H1 (cell line): ENCODE measurements at regions not wholly inside any gene's neighbourhood (a gene's known extent, or its start where the extent isn't known, plus 50 kb on each side); places are given as distances from the start of the nearest gene placed in this dataset.

ENCODE experiments used
- CTCF ChIA-PET: fragments of 300-600 bp; sonication (Branson Sonifier 250); formaldehyde crosslinking; loops from one replicate; lab custom pipeline; 2021; ENCODE audit not compliant: partially characterized antibody; lab: Charles Lee
- POLR2A ChIA-PET: fragments of 300-600 bp; sonication (Branson Sonifier 250); formaldehyde crosslinking; loops from one replicate; lab custom pipeline; 2021; ENCODE audit warnings: inconsistent platforms; ENCODE audit not compliant: partially characterized antibody; lab: Charles Lee
- DNase-seq, 2 experiments: peaks; one replicate each; pipeline versions ENCODE4 v3.0.0 to v3.0.0-alpha.2; 2010 to 2022; ENCODE audit warnings: low spot score in 2 of 2, low read depth in 1 of 2, mixed read lengths in 1 of 2
- FAIRE-seq: peaks from 2 replicates; lab custom pipeline; 2011; peaks lifted over from hg19 to GRCh38; lab: Jason Lieb, UNC
- H2AFZ ChIP-seq: 2 replicates; pipeline ENCODE4 v1.8.1; 2012; ENCODE audit warnings: low read length, inconsistent platforms
- H2AK5ac ChIP-seq: 2 replicates; pipeline ENCODE4 v1.6.1; 2013; ENCODE audit warnings: low read depth, low read length
- H2BK120ac ChIP-seq: replicated peaks from 2 replicates; pipeline ENCODE3; 2013; ENCODE audit warnings: low read depth, low read length, inconsistent platforms
- H2BK12ac ChIP-seq: 2 replicates; pipeline ENCODE4 v1.6.1; 2013; ENCODE audit warnings: low read depth, low read length
- H2BK15ac ChIP-seq: 2 replicates; pipeline ENCODE4 v1.6.1; 2013; ENCODE audit warnings: low read length
- H2BK20ac ChIP-seq: 2 replicates; pipeline ENCODE4 v1.6.1; 2013; ENCODE audit warnings: low read length
- H2BK5ac ChIP-seq: 2 replicates; pipeline ENCODE4 v1.6.1; 2013; ENCODE audit warnings: low read depth, low read length
- H3K14ac ChIP-seq: 2 replicates; pipeline ENCODE4 v1.6.1; 2013; ENCODE audit warnings: inconsistent platforms; ENCODE audit not compliant: insufficient read length
- H3K18ac ChIP-seq: 2 replicates; pipeline ENCODE4 v1.6.1; 2013; ENCODE audit warnings: low read length; ENCODE audit errors: extremely low read depth
- H3K23ac ChIP-seq: 2 replicates; pipeline ENCODE4 v1.6.1; 2013; ENCODE audit warnings: inconsistent platforms; ENCODE audit not compliant: insufficient read length
- H3K23me2 ChIP-seq: 2 replicates; pipeline ENCODE4 v1.6.1; 2013; ENCODE audit warnings: low read depth, low read length
- H3K27ac ChIP-seq: 2 replicates; pipeline ENCODE4 v1.6.1; 2011; ENCODE audit warnings: low read depth, low read length, inconsistent platforms
- H3K27me3 ChIP-seq, 4 experiments: replicated peaks in 1 of 4; 1 replicate in 1 of 4; 2 replicates in 3 of 4; pipeline versions ENCODE4 v1.6.1 to v1.8.1; 2011 to 2013; ENCODE audit warnings: low read length in 3 of 4, mild to moderate bottlenecking in 3 of 4, inconsistent platforms in 2 of 4, mixed read lengths in 2 of 4, moderate library complexity in 1 of 4; ENCODE audit not compliant: control insufficient read depth in 3 of 4, insufficient read depth in 3 of 4; ENCODE audit errors: extremely low read depth in 1 of 4
- H3K36me3 ChIP-seq, 4 experiments: 2 replicates each; pipeline versions ENCODE4 v1.6.1 to v1.8.1; 2011 to 2013; ENCODE audit warnings: mild to moderate bottlenecking in 4 of 4, low read length in 3 of 4, moderate library complexity in 2 of 4, control low read depth in 1 of 4, inconsistent platforms in 1 of 4; ENCODE audit not compliant: insufficient read depth in 4 of 4, control insufficient read depth in 2 of 4
- H3K4ac ChIP-seq: replicated peaks from 2 replicates; pipeline ENCODE3; 2013; ENCODE audit warnings: low read length, low read depth, mixed read lengths, inconsistent platforms; ENCODE audit not compliant: insufficient read length
- H3K4me1 ChIP-seq, 4 experiments: replicated peaks in 1 of 4; 1 replicate in 1 of 4; 2 replicates in 3 of 4; pipeline versions ENCODE4 v1.6.1 to v1.8.1; 2011 to 2013; ENCODE audit warnings: low read length in 3 of 4, inconsistent platforms in 2 of 4, mixed read lengths in 1 of 4; ENCODE audit not compliant: insufficient read depth in 4 of 4, control insufficient read depth in 3 of 4
- H3K4me2 ChIP-seq, 2 experiments: 2 replicates each; pipeline versions ENCODE4 v1.6.1 to v1.8.1; 2011 to 2013; ENCODE audit warnings: low read depth in 2 of 2, low read length in 2 of 2, control low read depth in 1 of 2, inconsistent platforms in 1 of 2, mild to moderate bottlenecking in 1 of 2; ENCODE audit not compliant: insufficient read depth in 1 of 2
- H3K4me3 ChIP-seq, 4 experiments: fragments of 200-600, 300-600 bp in 1 of 4; sonication (generic), shearing (Covaris generic), sonication (Bioruptor Twin) in 1 of 4; 2 replicates each; pipeline versions ENCODE4 v1.5.1 to v1.8.1; 2011 to 2016; ENCODE audit warnings: low read length in 4 of 4, low read depth in 3 of 4, control low read depth in 2 of 4, inconsistent platforms in 2 of 4, mild to moderate bottlenecking in 2 of 4, mixed read lengths in 1 of 4, moderate library complexity in 1 of 4; ENCODE audit not compliant: insufficient read depth in 2 of 4; ENCODE audit errors: extremely low read depth in 1 of 4
- H3K56ac ChIP-seq: replicated peaks from 2 replicates; pipeline ENCODE3; 2013; ENCODE audit warnings: low read depth, mild to moderate bottlenecking, mixed read lengths, low read length, inconsistent platforms; ENCODE audit not compliant: insufficient read length
- H3K79me1 ChIP-seq: 2 replicates; pipeline ENCODE4 v1.6.1; 2013; ENCODE audit warnings: low read depth, low read length, control low read depth
- H3K79me2 ChIP-seq, 2 experiments: 2 replicates each; pipeline versions ENCODE4 v1.6.1 to v1.8.1; 2012 to 2013; ENCODE audit warnings: low read length in 2 of 2, mild to moderate bottlenecking in 2 of 2, inconsistent platforms in 1 of 2; ENCODE audit not compliant: insufficient read depth in 2 of 2, control insufficient read depth in 1 of 2
- H3K9ac ChIP-seq, 4 experiments: replicated peaks in 1 of 4; 1 replicate in 1 of 4; 2 replicates in 3 of 4; pipeline versions ENCODE4 v1.6.1 to v1.8.1; 2011 to 2013; ENCODE audit warnings: low read depth in 3 of 4, low read length in 3 of 4, control low read depth in 2 of 4, mild to moderate bottlenecking in 2 of 4, moderate library complexity in 2 of 4, inconsistent platforms in 1 of 4; ENCODE audit errors: extremely low read depth in 1 of 4
- H3K9me3 ChIP-seq, 2 experiments: 2 replicates each; pipeline versions ENCODE4 v1.6.1 to v1.8.1; 2012 to 2013; ENCODE audit warnings: mild to moderate bottlenecking in 2 of 2, moderate library complexity in 2 of 2, control low read depth in 1 of 2, inconsistent platforms in 1 of 2, low read depth in 1 of 2, low read length in 1 of 2, mixed read lengths in 1 of 2; ENCODE audit not compliant: insufficient read depth in 2 of 2
- H4K20me1 ChIP-seq, 2 experiments: replicated peaks in 1 of 2; 2 replicates each; pipeline versions ENCODE3 to v1.8.1; 2011 to 2013; ENCODE audit warnings: inconsistent platforms in 2 of 2, low read length in 2 of 2, mild to moderate bottlenecking in 1 of 2; ENCODE audit not compliant: insufficient read depth in 2 of 2, control insufficient read depth in 1 of 2
- H4K5ac ChIP-seq: 2 replicates; pipeline ENCODE4 v1.6.1; 2013; ENCODE audit warnings: low read length, low read depth, mixed read lengths, inconsistent platforms; ENCODE audit not compliant: insufficient read length
- H4K8ac ChIP-seq: 2 replicates; pipeline ENCODE4 v1.8.0; 2013; ENCODE audit warnings: mild to moderate bottlenecking, moderate library complexity, low read length, inconsistent platforms; ENCODE audit not compliant: insufficient read depth; ENCODE audit errors: extremely low read depth
- H4K91ac ChIP-seq: replicated peaks from 2 replicates; pipeline ENCODE3; 2013; ENCODE audit warnings: low read length, mixed read lengths, inconsistent platforms; ENCODE audit not compliant: insufficient read length
- ASH2L ChIP-seq: fragments of 200-600, 300-600 bp; sonication (generic); IDR thresholded peaks from one replicate; pipeline ENCODE4 v1.7.1; 2017; ENCODE audit warnings: low read length
- BCL11A ChIP-seq, 2 experiments: IDR thresholded peaks; one replicate each; pipeline ENCODE4 v1.6.1; 2011; ENCODE audit warnings: low read depth in 2 of 2, low read length in 2 of 2, mild to moderate bottlenecking in 2 of 2
- BRCA1 ChIP-seq: IDR thresholded peaks from 2 replicates; pipeline ENCODE4 v1.6.1; 2012; ENCODE audit warnings: low read depth, low read length, improper control_type of control experiment
- CHD2 ChIP-seq: IDR thresholded peaks from 2 replicates; pipeline ENCODE4 v1.6.1; 2012; ENCODE audit warnings: low read length, improper control_type of control experiment
- KDM1A ChIP-seq: fragments of 200-600, 300-600 bp; sonication (generic); IDR thresholded peaks from 2 replicates; pipeline ENCODE4 v1.7.1; 2016; ENCODE audit warnings: mild to moderate bottlenecking, low read length, borderline replicate concordance
- KDM5A ChIP-seq: fragments of 200-600 bp; IDR thresholded peaks from 2 replicates; pipeline ENCODE4 v1.7.1; 2012; ENCODE audit warnings: mild to moderate bottlenecking, low read length, inconsistent platforms, mixed read lengths
- MAFK ChIP-seq: IDR thresholded peaks from 2 replicates; pipeline ENCODE4 v1.6.1; 2012; ENCODE audit warnings: low read depth, mild to moderate bottlenecking, improper control_type of control experiment, low read length
- SIRT6 ChIP-seq: IDR thresholded peaks from one replicate; pipeline ENCODE4 v1.7.1; 2012; ENCODE audit warnings: low read length, inconsistent platforms
- SP1 ChIP-seq: IDR thresholded peaks from 2 replicates; pipeline ENCODE4 v1.6.1; 2011; ENCODE audit warnings: low read depth, low read length
- SP4 ChIP-seq: IDR thresholded peaks from 2 replicates; pipeline ENCODE4 v1.6.1; 2012; ENCODE audit warnings: low read length, inconsistent platforms
- TAF1 ChIP-seq: IDR thresholded peaks from 2 replicates; pipeline ENCODE4 v1.6.1; 2011; ENCODE audit warnings: mild to moderate bottlenecking, low read depth, low read length
- WGBS, 2 experiments: shearing (Covaris generic) in 1 of 2; methylation state at CpG; one replicate each; pipeline versions ENCODE4 v1.1.6 to v1.1.7; 2013 to 2015; ENCODE audit warnings: low lambda C conversion rate in 2 of 2, mixed read lengths in 2 of 2, inconsistent platforms in 1 of 2, low coverage in 1 of 2, missing lambda C conversion rate in 1 of 2; ENCODE audit not compliant: insufficient replicate concordance in 2 of 2, insufficient coverage in 1 of 2, insufficient read length in 1 of 2; ENCODE audit errors: extremely low coverage in 1 of 2, missing lambda C conversion rate in 1 of 2; 5-methylcytosine and 5-hydroxymethylcytosine counted together

DNA sequence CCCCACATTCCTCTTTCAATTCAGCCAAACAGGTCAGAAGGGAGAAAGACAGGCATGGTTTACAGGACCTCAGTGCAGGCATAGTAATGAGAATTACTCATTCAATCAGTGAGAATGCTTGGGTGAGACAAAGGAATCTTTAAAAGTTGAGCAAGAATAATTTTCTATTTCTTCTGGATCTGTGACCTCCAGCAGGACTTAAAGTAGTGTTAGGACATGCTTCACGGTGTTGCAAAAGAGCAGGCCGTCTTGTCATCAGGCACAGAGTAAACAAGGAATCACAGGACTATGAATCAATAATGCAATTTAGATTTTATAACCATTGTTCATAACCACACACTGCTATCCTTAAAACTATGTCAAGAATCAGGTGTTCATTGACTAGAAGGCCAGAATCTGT, 130.6 kb upstream of the GLRA2 start:
- Histone ChIP-seq H3K36me3 (no peaks in the 10 kb centered on the region), H4K8ac (no peak overlapping the region), H3K79me1 (no peaks in the 10 kb centered on the region), H2BK120ac (no peak overlapping the region), H3K9ac (no peak overlapping the region), H3K18ac (no peak overlapping the region), H3K79me2 (no peaks in the 10 kb centered on the region), H4K91ac (no peak overlapping the region), H2BK15ac (no peak overlapping the region), H2BK5ac (no peak overlapping the region), H3K4ac (no peak overlapping the region), H4K5ac (no peak overlapping the region), H2BK20ac (no peak overlapping the region), H4K20me1 (no peaks in the 10 kb centered on the region), H3K56ac (no peak overlapping the region), H3K4me1 (no peaks in the 10 kb centered on the region), H3K27ac (no peak overlapping the region), H3K4me2 (no peak overlapping the region)
- DNase-seq (no peak), FAIRE-seq (no peak)
- CTCF ChIA-PET, result no interaction called here
- 89% methylated on average over 2 of the region's 2 CpGs; no CpG with 5 or more reads in 1 of the 2 experiments for WGBS, 2 experiments
- TF ChIP-seq TAF1 (no peak), MAFK (no peak), SP1 (no peak), KDM1A (no peak), ASH2L (no peak), SP4 (no peak), CHD2 (no peak), BCL11A (IDR thresholded peaks at IDR 0.05; ENCODE audit: low read depth in 2 of 2, low read length in 2 of 2) (no peak), BRCA1 (no peak), SIRT6 (no peak), KDM5A (no peak)
- TF ChIP-seq, all 59 proteins: peak for 0
- POLR2A ChIA-PET, result no interaction called here
- no peaks in the 10 kb centered on the region for H3K27me3 ChIP-seq
- no peak overlapping the region for H2AK5ac ChIP-seq
- no peak overlapping the region for H3K4me3 ChIP-seq
- no peaks in the 10 kb centered on the region for H3K9me3 ChIP-seq
- H2BK12ac ChIP-seq, result no peak overlapping the region
- H3K23ac ChIP-seq, result no peak overlapping the region
- no peak overlapping the region for H2AFZ ChIP-seq
- no peaks in the 10 kb centered on the region for H3K23me2 ChIP-seq
- H3K14ac ChIP-seq, result no peak overlapping the region
